GM19324 (cell line): ENCODE measurements at regions not wholly inside any gene's neighbourhood (a gene's known extent, or its start where the extent isn't known, plus 50 kb on each side); places are given as distances from the start of the nearest gene placed in this dataset.
"Not testable (repeated sequence)": the region's sequence is repeated elsewhere in the genome, so short reads cannot be mapped to it uniquely, and the experiment has no call there.

Experiments used
- ATAC-seq: cut with Tn5 transposase; IDR thresholded peaks from one replicate; pipeline ENCODE4 v1.9.1; 2021; ENCODE audit warnings: mild to moderate bottlenecking, moderate library complexity; ENCODE audit not compliant: unreplicated experiment, low FRiP score

- ATAC-seq = no peak
These were observed 80.6 kb downstream of the MFSD1 start for GRCh38 chr3:158882445-158882844.

- ATAC-seq = no peak
These were observed 94.9 kb downstream of the MFSD1 start for GRCh38 chr3:158896729-158897128.

GRCh38 chr3:158906749-158907148 is 104.9 kb downstream of the MFSD1 start:
- no peak for ATAC-seq

DNA sequence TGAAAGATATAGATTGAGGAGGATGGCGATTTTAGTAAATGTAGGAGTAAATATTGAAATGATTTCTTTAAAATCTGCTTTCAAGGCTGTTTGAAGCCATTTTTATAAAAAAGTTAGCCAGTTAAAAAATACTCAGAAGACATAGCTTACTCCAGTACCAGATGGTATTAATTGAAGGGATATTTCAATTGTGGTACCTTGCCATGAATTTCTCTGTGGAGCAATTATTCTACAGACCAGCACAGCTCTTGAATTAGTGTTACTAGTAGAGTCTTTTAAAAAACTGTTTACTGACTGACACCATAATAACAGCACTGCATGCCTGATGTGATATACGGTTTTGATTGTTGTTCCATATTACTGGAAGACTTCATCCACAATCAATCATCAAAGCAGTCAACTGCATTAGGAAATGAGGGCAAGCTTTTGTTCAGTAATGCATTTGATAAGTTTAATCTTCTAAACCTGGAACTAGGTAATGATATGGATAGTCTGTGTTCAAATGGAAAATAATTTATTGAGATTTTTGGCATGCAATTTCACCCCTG is 106.4 kb downstream of the MFSD1 start:
- ATAC-seq = no peak

DNA sequence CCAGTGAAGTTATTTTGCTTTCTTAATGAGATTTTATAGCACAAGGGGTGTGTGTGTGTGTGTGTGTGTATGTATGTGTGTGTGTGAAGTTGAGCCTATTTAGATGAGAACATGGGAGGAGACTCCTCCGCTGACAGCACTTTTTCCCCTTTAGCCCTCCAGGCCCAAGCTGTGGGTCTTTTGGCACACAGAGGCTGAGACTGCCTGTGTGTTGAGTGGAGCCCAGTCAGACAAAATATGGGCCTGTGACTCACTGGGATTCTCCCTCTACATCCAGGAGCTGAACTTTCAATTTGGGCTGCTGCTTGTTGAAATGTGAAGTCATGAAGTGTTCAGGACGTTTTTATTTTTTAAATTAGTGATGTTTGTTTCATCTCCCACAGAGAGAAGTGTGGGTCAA is 108.0 kb downstream of the MFSD1 start:
- ATAC-seq = no peak

GRCh38 chr3:158911586-158911985 is 109.7 kb downstream of the MFSD1 start:
- no peak for ATAC-seq

DNA sequence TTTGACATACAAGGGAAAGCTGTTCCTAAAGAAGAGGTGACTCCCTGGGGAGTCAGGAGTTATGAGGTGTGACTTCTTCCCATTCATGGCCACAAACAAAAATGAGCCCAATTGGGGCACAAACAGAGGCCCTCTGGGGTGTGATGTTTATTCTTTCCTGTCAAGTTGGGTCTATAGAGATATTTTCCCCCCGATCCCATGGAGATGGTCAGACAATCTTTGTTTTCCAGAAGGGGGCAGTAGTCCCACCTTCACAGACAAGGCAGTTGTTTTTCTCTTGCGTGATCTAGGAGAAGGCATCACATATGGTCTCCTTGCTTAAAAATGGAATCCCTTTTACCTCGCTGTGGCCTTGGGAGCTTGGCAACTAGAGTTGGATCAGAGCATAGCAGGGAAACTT is 110.3 kb downstream of the MFSD1 start:
- no peak for ATAC-seq

DNA sequence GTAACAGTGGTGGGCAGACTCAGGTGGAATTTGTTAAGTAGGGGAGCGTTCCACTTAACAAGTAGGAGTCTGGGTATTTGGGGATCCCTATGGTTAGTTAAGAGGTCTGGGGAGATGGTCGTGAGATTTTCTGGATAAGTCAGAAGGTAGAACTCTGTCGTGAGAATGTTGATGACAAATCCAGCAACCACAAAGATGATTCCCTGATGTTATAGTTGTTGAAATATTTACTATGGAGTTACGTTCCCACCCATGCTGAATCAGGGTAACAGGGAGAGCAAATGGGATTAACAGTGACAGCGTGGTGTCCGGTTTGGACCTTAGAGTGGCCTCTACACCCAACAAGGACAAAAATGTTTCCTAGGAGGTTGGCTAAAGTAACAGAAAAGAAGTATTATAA is 110.8 kb downstream of the MFSD1 start:
- no peak for ATAC-seq

GRCh38 chr3:158916111-158916510 is 114.3 kb downstream of the MFSD1 start:
- no peak for ATAC-seq

- ATAC-seq = peak; percentile 64
These were observed 116.2 kb downstream of the MFSD1 start for GRCh38 chr3:158918008-158918407.

- no peak for ATAC-seq
These were observed 116.6 kb downstream of the MFSD1 start for GRCh38 chr3:158918451-158918850.

GRCh38 chr3:158920371-158920770 is 118.5 kb downstream of the MFSD1 start:
- ATAC-seq = no peak

GRCh38 chr3:158925021-158925420 is 123.2 kb downstream of the MFSD1 start:
- ATAC-seq = no peak

DNA sequence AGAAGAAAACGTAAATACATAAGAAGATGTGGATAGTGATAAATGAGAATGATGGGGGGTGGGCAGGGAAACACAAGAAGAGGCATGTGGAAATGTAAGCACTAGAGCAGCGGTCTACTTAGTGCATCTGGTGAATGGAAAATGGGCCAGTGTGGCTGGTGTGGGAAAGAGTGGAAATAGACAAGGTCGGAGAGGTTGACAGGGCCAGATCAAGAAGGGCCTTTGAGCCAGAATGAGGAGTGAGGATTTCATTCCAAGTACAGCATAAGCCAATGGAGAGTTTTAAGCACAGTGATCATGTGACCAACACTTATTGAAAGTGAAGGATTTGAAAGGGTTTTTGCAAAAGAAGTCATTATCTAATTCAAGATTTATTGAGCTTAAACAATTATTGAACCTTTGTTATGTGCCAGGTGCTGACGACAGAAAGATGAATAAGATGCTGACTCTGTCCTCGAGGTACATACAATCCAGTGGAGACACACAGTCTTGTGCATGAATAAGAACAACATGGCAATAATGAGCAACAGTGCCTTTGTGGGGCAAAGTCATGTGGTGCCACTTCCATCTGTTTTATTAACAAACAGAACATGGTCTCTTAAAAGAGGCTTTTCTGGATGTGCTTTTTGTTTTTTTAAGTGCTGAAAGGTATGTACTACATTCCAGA is 124.1 kb downstream of the MFSD1 start:
- ATAC-seq = no peak

- ATAC-seq = no peak
These were observed 134.0 kb downstream of the MFSD1 start for GRCh38 chr3:158935846-158936245.

- ATAC-seq = no peak
These were observed 134.8 kb downstream of the MFSD1 start for GRCh38 chr3:158936530-158937113.

GRCh38 chr3:158950178-158950901 is 148.5 kb downstream of the MFSD1 start:
- ATAC-seq = no peak

DNA sequence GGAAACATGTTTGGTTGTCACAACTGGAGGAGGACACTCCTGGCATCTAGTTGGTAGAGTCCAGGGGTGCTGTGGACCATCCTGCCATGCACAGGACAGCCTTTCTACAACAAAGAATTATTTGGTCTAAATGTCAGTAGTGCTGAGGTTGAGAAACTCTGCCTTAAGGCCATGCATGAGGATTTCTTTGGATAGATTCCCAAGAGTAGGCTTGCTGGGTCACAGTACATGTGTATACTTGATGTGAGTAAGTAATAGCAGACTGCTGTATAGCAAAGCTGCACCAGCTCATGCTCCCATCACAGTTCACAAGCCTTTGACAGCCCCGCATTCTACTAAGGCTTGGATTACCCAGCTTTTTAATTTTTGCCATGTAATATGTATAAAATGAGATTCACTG is 151.3 kb downstream of the MFSD1 start:
- ATAC-seq = no peak

DNA sequence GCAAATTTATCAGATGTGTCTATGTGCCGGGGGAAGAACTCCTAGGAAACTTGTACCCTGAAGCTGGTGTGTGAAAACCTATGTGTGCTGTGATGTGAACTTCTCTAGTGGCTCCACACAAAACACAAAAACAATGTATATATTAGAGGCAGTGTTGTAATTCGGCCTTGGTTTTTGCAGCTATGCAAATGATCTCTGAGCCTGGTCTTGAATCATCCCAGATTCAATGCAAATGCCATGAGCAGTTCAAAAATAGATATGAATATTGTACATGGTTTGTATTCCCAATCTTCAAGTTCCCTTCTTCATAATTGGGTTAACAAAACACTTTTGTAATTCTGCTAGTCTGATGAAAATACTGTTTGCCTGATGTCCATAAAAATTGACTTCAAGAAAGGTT is 152.6 kb downstream of the MFSD1 start:
- ATAC-seq = no peak

- ATAC-seq = not testable (repeated sequence)
These were observed 155.9 kb downstream of the MFSD1 start for GRCh38 chr3:158957777-158958176.

- ATAC-seq = no peak
These were observed 157.0 kb downstream of the MFSD1 start for GRCh38 chr3:158958873-158959272.

DNA sequence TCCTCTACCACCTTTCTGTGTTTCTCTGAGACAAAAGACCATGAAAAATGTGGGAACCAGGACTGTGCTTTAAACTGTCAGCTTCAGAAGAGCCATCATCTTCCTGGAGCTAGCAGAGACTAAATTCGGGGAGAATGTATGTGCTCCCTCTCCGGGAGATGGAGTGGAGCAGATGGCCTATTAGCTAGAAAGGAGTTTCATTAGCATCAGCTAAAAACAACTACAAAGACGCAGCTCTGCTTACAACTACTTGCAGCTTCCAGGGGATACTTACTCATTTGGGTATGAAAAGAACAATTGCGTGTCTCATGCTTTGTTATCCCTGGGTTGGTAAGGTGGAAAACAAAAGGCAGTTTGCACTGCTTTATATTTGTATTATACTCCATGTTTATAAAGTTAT is 159.6 kb downstream of the MFSD1 start:
- no peak for ATAC-seq
